Thyroid gland (tissue), 4 donors: ENCODE measurements at regions not wholly inside any gene's neighbourhood (a gene's known extent, or its start where the extent isn't known, plus 50 kb on each side); places are given as distances from the start of the nearest gene placed in this dataset.

ENCODE experiments used
- DNase-seq, 2 donors: peaks; one replicate each; pipeline ENCODE4 v3.0.0-alpha.2; 2019
- H3K27ac ChIP-seq, 3 donors: fragments of 200-600 bp; sonication (generic); 1 replicate in 2 of 3; 2 replicates in 1 of 3; pipeline ENCODE4 v1.5.1; 2016 to 2019; ENCODE audit warnings: mild to moderate bottlenecking in 1 of 3, moderate library complexity in 1 of 3
- H3K27me3 ChIP-seq: fragments of 200-600 bp; sonication (generic); one replicate; pipeline ENCODE4 v1.5.1; 2019
- H3K36me3 ChIP-seq, 2 donors: fragments of 200-600 bp; sonication (generic); one replicate each; pipeline ENCODE4 v1.5.1; 2016 to 2019
- H3K4me1 ChIP-seq, 2 donors: fragments of 200-600 bp; sonication (generic); one replicate each; pipeline ENCODE4 v1.5.1; 2017 to 2019
- H3K4me3 ChIP-seq, 3 donors: fragments of 200-600 bp; sonication (generic); replicated peaks in 1 of 3; 1 replicate in 2 of 3; 2 replicates in 1 of 3; pipeline ENCODE4 v1.5.1; 2016; ENCODE audit warnings: mild to moderate bottlenecking in 1 of 3
- H3K9me3 ChIP-seq: fragments of 200-600 bp; sonication (generic); one replicate; pipeline ENCODE4 v1.5.1; 2017
- POLR2A ChIP-seq, 2 donors: fragments of 450-650 bp; IDR thresholded peaks; one replicate each; pipeline ENCODE4 v1.6.1; 2017; ENCODE audit warnings: antibody characterized with exemption in 2 of 2, mild to moderate bottlenecking in 2 of 2, moderate library complexity in 1 of 2
- WGBS, 2 donors: methylation state at CpG; one replicate each; pipeline ENCODE4 v1.1.5; 2017; 5-methylcytosine and 5-hydroxymethylcytosine counted together
- intact Hi-C: fragments of 100-400 bp; cut with DNase I; formaldehyde crosslinking; loops from one replicate; pipeline ENCODE4 v1.15.1; 2023
- TF ChIP-seq, protein P1 (sequence below), 6 experiments: fragments of 200-600 bp in 3 of 6; fragments of 450-650 bp in 3 of 6; sonication (generic) in 3 of 6; IDR thresholded peaks; one replicate each; pipeline ENCODE4 v1.5.1; 2016 to 2019; ENCODE audit warnings: antibody characterized with exemption in 6 of 6, mild to moderate bottlenecking in 2 of 6, inconsistent platforms in 1 of 6, moderate library complexity in 1 of 6

DNA sequence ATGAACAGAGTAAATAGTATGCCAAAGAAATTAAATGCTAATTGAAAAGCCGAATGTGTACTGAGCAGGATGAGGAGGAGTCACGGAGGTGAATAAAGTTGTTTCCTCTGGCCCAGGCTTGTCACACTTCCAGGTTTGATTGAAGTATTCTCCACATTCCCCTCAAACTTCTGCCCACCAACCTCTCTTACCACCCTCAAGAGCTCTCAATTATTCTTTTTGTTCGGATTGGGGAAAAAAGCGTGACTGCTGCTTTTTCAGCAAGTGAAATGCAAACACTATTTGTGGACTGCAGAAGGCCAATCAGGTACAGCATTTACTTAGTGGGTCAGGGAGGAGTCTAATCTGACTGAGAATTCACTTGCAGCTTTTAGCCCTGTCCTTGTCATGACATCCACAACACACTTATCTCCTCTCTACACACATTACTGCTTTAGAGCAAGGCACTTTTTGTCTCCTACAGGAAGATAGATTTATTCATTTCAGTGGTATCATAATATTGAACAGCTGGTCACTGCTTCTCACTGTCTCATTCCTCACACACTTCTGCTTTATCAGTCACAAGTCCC, 375.6 kb upstream of the PRMT6 start:
- Histone ChIP-seq H3K36me3 (no peaks in the 10 kb centered on the region), H3K9me3 (no peaks in the 10 kb centered on the region), H3K4me3 (no peak overlapping the region), H3K27ac (no peak overlapping the region), H3K4me1 (no peaks in the 10 kb centered on the region), H3K27me3 (no peaks in the 10 kb centered on the region)
- WGBS, 2 donors = 17 to 23% methylated on average over 4 of the region's 4 CpGs
- DNase-seq = no peak
- TF ChIP-seq, protein P1, sequence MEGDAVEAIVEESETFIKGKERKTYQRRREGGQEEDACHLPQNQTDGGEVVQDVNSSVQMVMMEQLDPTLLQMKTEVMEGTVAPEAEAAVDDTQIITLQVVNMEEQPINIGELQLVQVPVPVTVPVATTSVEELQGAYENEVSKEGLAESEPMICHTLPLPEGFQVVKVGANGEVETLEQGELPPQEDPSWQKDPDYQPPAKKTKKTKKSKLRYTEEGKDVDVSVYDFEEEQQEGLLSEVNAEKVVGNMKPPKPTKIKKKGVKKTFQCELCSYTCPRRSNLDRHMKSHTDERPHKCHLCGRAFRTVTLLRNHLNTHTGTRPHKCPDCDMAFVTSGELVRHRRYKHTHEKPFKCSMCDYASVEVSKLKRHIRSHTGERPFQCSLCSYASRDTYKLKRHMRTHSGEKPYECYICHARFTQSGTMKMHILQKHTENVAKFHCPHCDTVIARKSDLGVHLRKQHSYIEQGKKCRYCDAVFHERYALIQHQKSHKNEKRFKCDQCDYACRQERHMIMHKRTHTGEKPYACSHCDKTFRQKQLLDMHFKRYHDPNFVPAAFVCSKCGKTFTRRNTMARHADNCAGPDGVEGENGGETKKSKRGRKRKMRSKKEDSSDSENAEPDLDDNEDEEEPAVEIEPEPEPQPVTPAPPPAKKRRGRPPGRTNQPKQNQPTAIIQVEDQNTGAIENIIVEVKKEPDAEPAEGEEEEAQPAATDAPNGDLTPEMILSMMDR (IDR thresholded peaks at IDR 0.05) = no peak
- no peak for TF ChIP-seq POLR2A (IDR thresholded peaks at IDR 0.05)
- intact Hi-C loops = no loop called here

DNA sequence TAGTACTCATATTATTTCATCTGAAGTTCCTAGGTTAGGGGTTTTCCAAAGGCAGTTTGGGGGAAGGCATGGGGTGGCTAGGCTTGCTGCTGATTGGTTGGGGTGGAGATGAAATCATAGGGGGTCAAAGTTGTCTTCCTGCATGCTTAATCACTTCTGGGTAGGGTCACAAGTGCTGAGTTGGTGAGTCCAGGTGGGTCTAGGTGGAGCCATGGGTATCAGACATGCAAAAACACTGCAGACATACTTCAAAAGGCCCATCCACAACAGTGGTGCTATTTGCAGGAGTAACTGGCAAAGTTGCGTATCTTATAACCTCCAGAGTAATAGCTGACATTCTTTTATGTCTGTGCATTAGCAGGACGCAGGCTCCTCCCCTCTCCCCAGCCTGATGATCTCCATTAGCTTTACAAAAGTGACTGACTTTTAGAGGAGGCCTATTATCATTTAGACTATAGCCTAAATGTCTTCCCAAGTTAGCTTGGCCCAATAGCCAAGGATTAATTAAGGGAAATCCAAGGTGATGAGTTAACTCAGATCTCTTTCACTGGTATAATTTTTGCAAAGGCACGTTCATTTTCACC, 374.4 kb upstream of the PRMT6 start:
- H3K4me3 ChIP-seq = no peak overlapping the region
- no peak for DNase-seq
- H3K27ac ChIP-seq = no peak overlapping the region
- H3K36me3 ChIP-seq = no peaks in the 10 kb centered on the region
- no peaks in the 10 kb centered on the region for H3K9me3 ChIP-seq
- WGBS, 2 donors = 80 to 87% methylated on average over 3 of the region's 3 CpGs
- intact Hi-C loops = no loop called here
- no peak for TF ChIP-seq POLR2A (IDR thresholded peaks at IDR 0.05)
- TF ChIP-seq, protein P1 (IDR thresholded peaks at IDR 0.05) = no peak
- no peaks in the 10 kb centered on the region for H3K27me3 ChIP-seq
- H3K4me1 ChIP-seq = no peaks in the 10 kb centered on the region

DNA sequence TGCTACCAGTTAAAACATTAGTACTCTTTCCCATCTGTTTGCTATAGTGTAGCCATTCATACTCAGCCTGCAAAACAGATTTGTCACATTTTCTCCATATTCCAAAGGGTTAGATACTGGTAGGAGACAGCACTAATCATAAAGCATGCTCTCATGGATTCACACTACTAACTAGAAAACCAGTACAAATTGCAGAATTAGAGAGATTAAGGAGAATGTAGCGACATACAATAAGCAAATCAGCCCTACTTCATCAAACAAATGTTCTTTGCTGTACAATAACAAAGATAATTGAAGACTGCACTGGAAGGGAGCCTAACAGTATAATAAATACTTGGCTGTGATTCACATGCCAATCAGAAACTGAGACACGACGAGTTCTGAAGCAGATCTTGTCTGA, 368.0 kb upstream of the PRMT6 start:
- Histone ChIP-seq H3K27ac (no peak overlapping the region), H3K4me1 (no peaks in the 10 kb centered on the region), H3K27me3 (no peaks in the 10 kb centered on the region), H3K36me3 (no peaks in the 10 kb centered on the region), H3K9me3 (no peaks in the 10 kb centered on the region), H3K4me3 (no peak overlapping the region)
- WGBS, 2 donors = 66 to 70% methylated on average over 3 of the region's 3 CpGs
- TF ChIP-seq, protein P1 (IDR thresholded peaks at IDR 0.05) = no peak
- no peak for TF ChIP-seq POLR2A (IDR thresholded peaks at IDR 0.05)
- no peak for DNase-seq
- intact Hi-C loops = no loop called here

DNA sequence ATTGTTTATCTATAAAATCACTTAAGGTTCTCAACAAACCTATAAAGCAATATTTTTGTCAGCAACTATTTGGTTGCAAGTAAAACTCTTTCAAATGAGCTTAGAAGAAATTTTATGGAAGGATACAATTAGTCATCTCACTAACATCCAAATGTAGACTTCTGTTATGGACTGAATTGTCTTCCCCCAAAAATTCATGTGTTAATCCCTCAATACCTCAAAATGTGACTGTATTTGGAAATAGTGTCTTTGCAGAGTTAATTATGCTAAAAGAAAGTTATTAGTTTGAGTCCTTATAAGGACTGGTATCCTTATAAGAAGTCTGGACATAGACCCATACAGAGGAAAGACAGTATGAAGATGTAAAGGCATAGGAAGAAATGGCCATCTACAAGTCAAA, 357.8 kb upstream of the PRMT6 start:
- no peak overlapping the region for H3K27ac ChIP-seq
- H3K27me3 ChIP-seq = no peaks in the 10 kb centered on the region
- TF ChIP-seq, protein P1 (IDR thresholded peaks at IDR 0.05) = no peak
- no peak for TF ChIP-seq POLR2A (IDR thresholded peaks at IDR 0.05)
- no peaks in the 10 kb centered on the region for H3K36me3 ChIP-seq
- H3K4me1 ChIP-seq = no peaks in the 10 kb centered on the region
- no peak overlapping the region for H3K4me3 ChIP-seq
- H3K9me3 ChIP-seq = no peaks in the 10 kb centered on the region
- intact Hi-C loops = no loop called here
- no peak for DNase-seq

DNA sequence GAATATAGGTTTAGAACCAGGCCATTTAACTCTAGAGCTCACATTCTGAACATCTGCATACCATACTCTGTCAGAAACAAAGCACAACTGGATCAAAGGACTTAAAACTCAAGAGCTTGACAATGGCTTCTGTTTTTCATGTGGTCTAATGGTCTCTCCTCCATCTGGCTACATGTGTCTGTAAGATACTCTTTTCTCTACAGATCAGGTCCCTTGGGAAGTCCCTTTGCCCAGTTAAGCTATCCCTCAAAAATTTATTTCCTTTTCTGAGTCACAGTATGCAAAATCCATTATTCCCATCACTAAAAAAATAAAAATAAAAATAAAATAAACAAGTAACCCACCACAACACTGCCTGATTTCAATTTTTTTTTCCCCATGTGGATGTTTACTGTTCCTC, 357.0 kb upstream of the PRMT6 start:
- Histone ChIP-seq H3K4me3 (no peak overlapping the region), H3K4me1 (no peaks in the 10 kb centered on the region), H3K36me3 (no peaks in the 10 kb centered on the region), H3K27me3 (no peaks in the 10 kb centered on the region), H3K27ac (no peak overlapping the region), H3K9me3 (no peaks in the 10 kb centered on the region)
- intact Hi-C loops = no loop called here
- TF ChIP-seq POLR2A (IDR thresholded peaks at IDR 0.05) = no peak
- DNase-seq = no peak

DNA sequence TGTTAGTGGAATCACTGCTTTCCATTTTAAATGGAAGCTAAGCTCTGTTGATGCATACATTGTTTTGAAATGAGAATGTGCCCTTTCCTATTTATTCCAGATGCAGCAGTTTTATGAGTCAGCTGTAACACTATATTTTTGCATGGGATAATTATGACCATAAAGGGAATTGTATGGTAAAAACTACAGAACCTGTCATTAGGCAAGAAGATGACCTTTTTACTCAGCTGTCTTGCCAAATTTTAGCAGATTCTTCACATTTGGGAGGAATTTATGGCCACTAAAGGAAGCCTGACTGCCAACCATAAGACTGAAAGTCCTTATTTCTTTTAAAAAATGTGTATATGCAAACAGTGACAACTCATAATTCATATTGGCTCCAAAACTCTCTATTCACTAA, 356.3 kb upstream of the PRMT6 start:
- Histone ChIP-seq H3K27ac (no peak overlapping the region), H3K4me1 (no peaks in the 10 kb centered on the region), H3K36me3 (no peaks in the 10 kb centered on the region), H3K4me3 (no peak overlapping the region), H3K9me3 (no peaks in the 10 kb centered on the region), H3K27me3 (no peaks in the 10 kb centered on the region)
- no peak for TF ChIP-seq POLR2A (IDR thresholded peaks at IDR 0.05)
- TF ChIP-seq, protein P1 (IDR thresholded peaks at IDR 0.05) = no peak
- intact Hi-C loops = no loop called here
- no peak for DNase-seq
